Activated CD4-positive, CD25-positive, alpha-beta regulatory T cell treated with anti-CD3 and anti-CD28 coated beads, Interleukin-2, amount 50 U/mL, for 72 hours (primary cell): ENCODE measurements at regions not wholly inside any gene's neighbourhood (a gene's known extent, or its start where the extent isn't known, plus 50 kb on each side); places are given as distances from the start of the nearest gene placed in this dataset.

Experiments used
- DNase-seq: peaks from one replicate; pipeline ENCODE4 v3.0.0; 2021

DNA sequence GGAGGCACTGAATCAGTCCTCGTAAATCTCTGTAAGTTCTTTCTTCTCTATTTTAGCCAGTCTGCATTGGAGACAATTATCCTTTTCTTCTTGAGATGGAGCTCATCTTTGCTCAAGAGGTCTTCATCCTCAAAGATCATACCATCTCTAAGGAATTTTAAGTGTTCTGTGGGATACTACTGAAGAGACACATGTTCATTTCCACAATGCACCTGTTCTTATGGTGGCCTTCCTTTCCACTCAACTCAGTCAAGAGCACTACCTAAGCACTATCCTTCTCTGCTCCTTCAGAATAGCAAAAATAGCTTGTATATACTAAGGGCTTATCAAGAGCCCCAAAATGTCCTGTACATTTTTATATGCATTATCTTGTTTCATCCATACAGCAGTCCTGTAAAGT lies 214.0 kb downstream of the KLF5 start:
- DNase-seq, result no peak

DNA sequence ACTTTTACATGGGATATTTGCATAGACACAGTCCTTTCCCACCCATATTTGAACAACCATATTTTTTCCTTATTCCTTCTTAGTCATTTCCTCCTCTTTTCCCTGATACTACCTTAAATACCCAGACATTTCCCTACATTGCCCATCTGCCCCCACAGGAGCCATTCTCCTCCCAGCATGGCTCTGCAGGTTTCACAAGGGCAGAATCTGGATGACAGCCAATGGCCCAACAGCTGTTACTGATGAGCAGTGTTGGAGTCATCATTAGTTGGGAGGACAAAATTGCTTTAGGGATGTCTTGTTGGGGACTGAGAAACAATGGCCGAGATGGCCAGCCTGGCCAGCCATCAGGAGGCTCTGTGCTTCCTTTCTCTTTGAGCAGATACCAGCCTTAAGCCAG lies 209.5 kb downstream of the KLF5 start:
- DNase-seq, result no peak

GRCh38 chr13:73266640-73267180 lies 207.9 kb downstream of the KLF5 start:
- DNase-seq, result no peak

DNA sequence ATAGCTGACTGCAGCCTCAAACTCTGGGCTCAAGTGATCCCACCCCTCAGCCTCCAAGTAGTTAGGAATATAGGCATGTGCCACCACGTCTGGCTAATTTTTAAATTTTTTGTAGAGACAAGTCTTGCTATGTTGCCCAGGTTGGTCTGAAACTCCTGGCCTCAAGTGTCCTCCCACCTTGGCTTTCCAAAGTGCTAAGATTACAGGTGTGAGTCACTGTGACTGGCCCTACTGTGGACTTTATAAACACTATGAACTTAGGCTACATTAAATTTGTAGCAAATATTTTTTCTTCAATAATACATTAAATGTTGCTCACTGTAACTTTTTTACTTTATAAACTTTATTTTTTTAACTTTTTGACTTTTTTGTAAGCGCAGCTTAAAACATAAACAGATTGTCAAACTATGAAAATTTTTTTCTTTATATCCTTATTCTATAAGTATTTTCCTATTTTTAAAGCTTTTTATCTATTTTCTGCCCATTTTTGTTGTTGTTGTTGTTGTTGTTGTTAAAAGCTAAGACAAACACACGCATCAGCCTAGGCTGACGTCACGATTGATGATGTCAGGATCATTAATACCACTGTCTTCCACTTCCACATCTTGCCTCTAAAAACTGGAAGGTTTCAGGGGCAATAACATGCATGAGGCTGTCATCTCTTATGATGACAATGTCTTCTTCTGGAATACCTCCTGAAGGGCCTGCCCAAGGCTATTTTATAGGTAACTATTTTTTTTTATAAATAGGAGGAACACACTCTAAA lies 204.2 kb downstream of the KLF5 start:
- no peak for DNase-seq

- no peak for DNase-seq
Measured at GRCh38 chr13:73261739-73262216, 203.0 kb downstream of the KLF5 start.

GRCh38 chr13:73259061-73260017 lies 200.5 kb downstream of the KLF5 start:
- DNase-seq, result no peak

GRCh38 chr13:73258406-73258805 lies 199.6 kb downstream of the KLF5 start:
- DNase-seq, result no peak

DNA sequence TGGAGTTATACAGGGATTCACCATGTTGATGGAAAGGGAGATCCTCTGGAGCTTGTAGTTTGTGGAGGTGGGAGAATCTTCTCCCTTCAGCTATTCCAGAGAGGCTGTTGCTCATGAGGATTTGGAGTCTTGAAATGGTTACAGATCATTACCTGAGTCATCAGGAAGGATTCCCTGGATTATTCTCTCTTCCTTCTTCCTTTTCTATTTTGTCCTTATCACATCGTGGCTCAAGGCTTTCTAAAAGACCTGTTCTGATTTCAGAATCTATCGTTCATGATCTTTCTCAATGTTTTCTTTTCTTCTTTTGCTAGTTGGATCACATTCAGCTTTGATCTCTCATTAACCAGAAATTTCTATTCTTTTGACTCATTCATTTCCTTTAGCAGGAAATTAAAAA lies 196.0 kb downstream of the KLF5 start:
- DNase-seq, result no peak

GRCh38 chr13:73251626-73252265 lies 192.9 kb downstream of the KLF5 start:
- DNase-seq, result no peak

- no peak for DNase-seq
Measured at GRCh38 chr13:73250061-73250460, 191.3 kb downstream of the KLF5 start.

- DNase-seq, result no peak
Measured at GRCh38 chr13:73248711-73249580, 190.1 kb downstream of the KLF5 start.

GRCh38 chr13:73248154-73248553 lies 189.3 kb downstream of the KLF5 start:
- DNase-seq, result no peak

DNA sequence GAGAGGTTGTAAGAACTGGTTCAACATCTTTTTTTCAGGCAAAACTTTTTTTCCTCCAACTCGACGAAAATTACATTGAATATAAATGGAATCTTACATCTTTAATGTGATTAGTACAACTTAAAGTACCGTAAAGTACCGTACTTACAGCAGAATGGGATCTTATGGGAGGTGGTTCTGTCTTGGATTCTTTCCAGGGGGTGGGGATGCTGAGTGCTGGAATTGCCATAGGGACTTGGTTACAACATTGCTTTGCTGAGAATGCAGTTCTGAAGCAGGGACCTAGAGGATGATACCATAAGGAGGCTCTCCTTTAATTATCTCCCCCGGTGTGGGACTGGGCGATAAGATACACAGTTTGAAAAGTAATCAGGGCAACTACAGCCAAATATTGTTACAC lies 186.4 kb downstream of the KLF5 start:
- DNase-seq, result no peak

DNA sequence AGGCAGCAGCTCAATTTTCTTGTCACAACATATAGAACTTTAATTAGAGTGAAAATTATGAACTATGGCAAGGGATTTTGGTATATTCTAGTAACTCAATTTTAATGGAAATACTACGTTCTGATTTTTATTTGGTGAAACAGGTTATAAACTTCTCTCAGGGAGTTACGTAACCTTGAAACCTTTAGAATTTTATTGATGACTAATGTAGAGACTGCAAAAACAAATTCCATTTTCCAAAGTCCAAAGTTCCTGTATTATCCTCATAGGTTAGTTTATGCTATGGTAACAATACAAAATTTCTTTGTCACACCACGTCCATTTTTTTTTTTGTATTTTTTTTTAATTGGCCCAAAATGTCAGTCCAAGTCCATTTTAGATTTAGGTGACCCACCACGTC lies 185.7 kb downstream of the KLF5 start:
- DNase-seq, result no peak

DNA sequence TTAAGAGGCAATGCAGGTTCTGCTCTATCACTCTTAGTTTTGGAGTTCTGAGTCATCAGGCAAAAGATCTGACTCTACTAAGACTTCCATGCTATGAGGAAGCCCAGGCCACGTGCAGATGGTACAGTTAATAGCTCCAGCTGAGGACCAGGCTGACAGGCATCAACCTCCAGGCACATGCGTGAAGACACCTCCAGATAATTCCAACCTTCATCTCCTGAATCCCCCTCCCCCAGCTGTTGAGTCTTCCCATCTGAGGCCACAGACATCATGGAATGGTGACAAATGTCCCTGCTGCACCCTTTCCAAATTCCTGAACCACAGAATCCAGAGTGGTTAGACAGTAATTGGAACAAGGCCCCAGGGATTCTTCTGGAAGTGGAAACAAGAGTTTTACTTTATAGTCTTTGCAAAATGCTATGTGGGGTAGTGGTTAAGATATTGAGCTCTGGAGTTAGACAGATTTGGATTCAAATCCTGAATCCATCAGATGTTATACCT lies 183.8 kb downstream of the KLF5 start:
- DNase-seq, result no peak

DNA sequence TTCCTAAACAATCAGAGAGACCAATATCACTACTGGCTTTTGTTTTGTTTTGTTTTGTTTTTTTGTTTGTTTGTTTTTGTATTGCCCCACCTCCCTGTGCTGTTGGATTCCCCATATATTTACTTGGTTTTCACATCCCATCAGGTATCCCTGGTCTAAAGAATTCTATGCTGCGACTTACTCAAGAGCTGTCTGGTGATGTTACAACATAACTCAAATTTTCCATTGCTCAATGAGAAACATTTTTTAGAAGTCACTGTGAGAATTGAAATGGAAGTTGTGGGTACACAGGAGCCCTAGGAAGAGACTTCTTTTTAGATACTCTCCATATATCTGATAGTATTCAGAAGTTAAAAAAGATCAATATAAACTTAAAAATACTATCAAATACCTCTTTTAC lies 181.4 kb downstream of the KLF5 start:
- no peak for DNase-seq

GRCh38 chr13:73235385-73235784 lies 176.6 kb downstream of the KLF5 start:
- no peak for DNase-seq

DNA sequence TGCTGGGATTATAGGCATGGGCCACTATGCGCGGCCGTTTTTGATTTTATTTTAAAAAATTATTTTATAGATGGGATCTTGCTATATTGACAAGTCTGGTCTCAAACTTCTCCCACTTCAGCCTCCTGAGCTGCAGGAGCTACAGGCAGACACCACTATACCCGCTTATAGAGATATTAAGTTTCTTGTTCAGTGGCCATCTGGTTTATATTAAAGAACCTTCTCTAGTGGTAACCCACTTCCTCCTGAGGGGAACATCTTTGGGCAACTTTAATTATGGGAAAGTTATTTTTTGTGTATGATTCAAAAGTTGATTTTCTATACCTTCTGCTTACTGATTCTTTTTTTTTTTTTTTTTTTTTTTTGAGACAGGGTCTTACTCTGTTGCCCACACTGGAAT lies 172.7 kb downstream of the KLF5 start:
- DNase-seq, result no peak

GRCh38 chr13:73230716-73231115 lies 171.9 kb downstream of the KLF5 start:
- DNase-seq, result no peak

DNA sequence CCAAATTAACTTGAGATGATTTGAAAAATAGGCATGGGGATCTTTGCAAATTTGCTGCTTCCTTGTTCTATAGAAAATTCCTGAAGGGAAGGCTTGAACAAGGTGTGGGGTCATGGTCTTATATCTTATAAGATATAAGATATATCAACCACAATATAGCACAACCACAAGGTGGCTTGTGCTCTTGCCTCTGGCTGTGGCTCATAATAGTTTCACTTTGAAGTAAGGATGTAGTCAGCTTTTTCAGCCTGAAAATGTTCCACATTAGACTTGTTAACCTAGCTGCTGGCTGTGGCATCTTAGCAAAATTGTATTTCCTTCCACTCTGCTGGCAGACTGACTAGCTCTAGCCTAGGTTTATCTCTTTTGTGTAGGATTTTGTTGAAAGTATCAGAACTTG lies 169.7 kb downstream of the KLF5 start:
- DNase-seq, result no peak

GRCh38 chr13:73225990-73226389 lies 167.2 kb downstream of the KLF5 start:
- no peak for DNase-seq

- DNase-seq, result no peak
Measured at GRCh38 chr13:73224703-73225102, 165.9 kb downstream of the KLF5 start.
